Uterus (tissue), 3 donors: ENCODE measurements at regions not wholly inside any gene's neighbourhood (a gene's known extent, or its start where the extent isn't known, plus 50 kb on each side); places are given as distances from the start of the nearest gene placed in this dataset.

Experiments used
- DNase-seq, 2 donors: peaks; one replicate each; pipeline ENCODE4 v3.0.0-alpha.2; 2019 to 2020
- H3K27ac ChIP-seq, 2 donors: fragments of 200-600 bp; sonication (generic); 1 replicate in 1 of 2; 2 replicates in 1 of 2; pipeline ENCODE4 v1.5.1; 2016 to 2018
- H3K27me3 ChIP-seq, 2 donors: fragments of 200-600 bp; sonication (generic); one replicate each; pipeline ENCODE4 v1.5.1; 2018 to 2019; ENCODE audit warnings: control low read depth in 1 of 2
- H3K36me3 ChIP-seq, 2 donors: fragments of 200-600 bp; sonication (generic); one replicate each; pipeline ENCODE4 v1.5.1; 2019; ENCODE audit warnings: control low read depth in 1 of 2
- H3K4me1 ChIP-seq, 2 donors: fragments of 200-600 bp; sonication (generic); one replicate each; pipeline ENCODE4 v1.5.1; 2018 to 2019; ENCODE audit warnings: control low read depth in 1 of 2
- H3K4me3 ChIP-seq, 2 donors: fragments of 200-600 bp; sonication (generic); 1 replicate in 1 of 2; 2 replicates in 1 of 2; pipeline ENCODE4 v1.5.1; 2018 to 2019; ENCODE audit warnings: mild to moderate bottlenecking in 1 of 2
- H3K9me3 ChIP-seq, 2 donors: fragments of 200-600 bp; sonication (generic); one replicate each; pipeline ENCODE4 v1.5.1; 2019; ENCODE audit warnings: control low read depth in 1 of 2
- POLR2A ChIP-seq, 2 donors: fragments of 450-650 bp; IDR thresholded peaks; one replicate each; pipeline ENCODE4 v1.6.1; 2016; ENCODE audit warnings: antibody characterized with exemption in 2 of 2, mild to moderate bottlenecking in 1 of 2, moderate library complexity in 1 of 2
- intact Hi-C: fragments of 100-400 bp; cut with DNase I; formaldehyde crosslinking; loops from one replicate; pipeline ENCODE4 v1.15.1; 2023; ENCODE audit warnings: low total_unique reads
- TF ChIP-seq, protein P1 (sequence below), 4 experiments: fragments of 200-600 bp in 2 of 4; fragments of 450-650 bp in 2 of 4; sonication (generic) in 2 of 4; IDR thresholded peaks; one replicate each; pipeline ENCODE4 v1.5.1; 2016 to 2019; ENCODE audit warnings: antibody characterized with exemption in 4 of 4, mild to moderate bottlenecking in 2 of 4, moderate library complexity in 1 of 4
- donor health status: DM: yes; HTN: yes; CAD: no.

DNA sequence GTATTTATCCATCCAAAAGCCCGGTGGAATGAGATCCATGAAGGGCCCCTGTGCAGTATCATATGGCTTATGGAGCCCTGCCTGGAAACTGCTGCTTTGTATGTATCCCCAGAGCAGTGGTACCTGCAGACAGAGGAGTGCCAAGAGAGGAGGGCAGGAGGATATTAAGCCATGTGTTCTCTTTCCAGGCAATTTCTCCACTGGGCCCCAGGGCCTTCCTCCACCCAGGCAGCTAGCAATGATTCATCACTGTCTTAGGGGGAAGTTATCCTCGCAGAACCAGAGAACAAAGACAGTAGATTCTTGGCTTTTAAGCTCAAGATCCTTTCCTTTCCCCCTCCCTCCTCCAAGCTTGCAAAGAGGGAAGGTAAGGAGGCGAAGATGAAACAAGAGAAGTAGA is 98.1 kb downstream of the LRRC30 start:
- Histone ChIP-seq H3K9me3 (no peaks in the 10 kb centered on the region), H3K4me3 (no peak overlapping the region), H3K36me3 (no peaks in the 10 kb centered on the region), H3K27me3 (no peaks in the 10 kb centered on the region), H3K27ac (no peak overlapping the region), H3K4me1 (no peaks in the 10 kb centered on the region)
- TF ChIP-seq POLR2A (IDR thresholded peaks at IDR 0.05): no peak
- intact Hi-C loops: no loop called here
- no peak for DNase-seq

DNA sequence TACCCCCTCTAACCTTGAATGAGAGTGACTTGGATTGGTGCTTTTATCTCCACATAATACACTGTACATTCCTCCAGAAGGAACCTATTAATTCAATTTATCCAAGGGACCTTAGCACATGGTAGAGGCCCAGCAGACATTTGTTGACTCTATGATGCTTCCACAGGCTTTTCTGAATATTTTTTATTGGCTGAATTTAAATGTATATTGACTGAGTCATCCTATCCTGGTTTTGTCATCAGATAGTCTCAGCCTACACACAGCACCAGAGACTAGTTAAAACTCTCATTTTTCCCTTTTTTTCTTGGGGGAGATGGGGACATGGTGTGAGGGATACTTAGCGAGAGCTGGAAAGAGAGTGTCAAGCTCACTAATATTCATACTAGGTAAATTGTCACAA is 101.6 kb downstream of the LRRC30 start:
- Histone ChIP-seq H3K4me3 (no peak overlapping the region), H3K27me3 (no peaks in the 10 kb centered on the region), H3K4me1 (no peaks in the 10 kb centered on the region), H3K36me3 (no peaks in the 10 kb centered on the region), H3K9me3 (no peaks in the 10 kb centered on the region), H3K27ac (no peak overlapping the region)
- DNase-seq: no peak
- TF ChIP-seq, protein P1, sequence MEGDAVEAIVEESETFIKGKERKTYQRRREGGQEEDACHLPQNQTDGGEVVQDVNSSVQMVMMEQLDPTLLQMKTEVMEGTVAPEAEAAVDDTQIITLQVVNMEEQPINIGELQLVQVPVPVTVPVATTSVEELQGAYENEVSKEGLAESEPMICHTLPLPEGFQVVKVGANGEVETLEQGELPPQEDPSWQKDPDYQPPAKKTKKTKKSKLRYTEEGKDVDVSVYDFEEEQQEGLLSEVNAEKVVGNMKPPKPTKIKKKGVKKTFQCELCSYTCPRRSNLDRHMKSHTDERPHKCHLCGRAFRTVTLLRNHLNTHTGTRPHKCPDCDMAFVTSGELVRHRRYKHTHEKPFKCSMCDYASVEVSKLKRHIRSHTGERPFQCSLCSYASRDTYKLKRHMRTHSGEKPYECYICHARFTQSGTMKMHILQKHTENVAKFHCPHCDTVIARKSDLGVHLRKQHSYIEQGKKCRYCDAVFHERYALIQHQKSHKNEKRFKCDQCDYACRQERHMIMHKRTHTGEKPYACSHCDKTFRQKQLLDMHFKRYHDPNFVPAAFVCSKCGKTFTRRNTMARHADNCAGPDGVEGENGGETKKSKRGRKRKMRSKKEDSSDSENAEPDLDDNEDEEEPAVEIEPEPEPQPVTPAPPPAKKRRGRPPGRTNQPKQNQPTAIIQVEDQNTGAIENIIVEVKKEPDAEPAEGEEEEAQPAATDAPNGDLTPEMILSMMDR (IDR thresholded peaks at IDR 0.05): no peak
- no peak for TF ChIP-seq POLR2A (IDR thresholded peaks at IDR 0.05)
- intact Hi-C loops: no loop called here

- intact Hi-C loops: no loop called here
- no peak for DNase-seq
- Histone ChIP-seq H3K4me3 (no peak overlapping the region), H3K36me3 (no peaks in the 10 kb centered on the region), H3K9me3 (no peaks in the 10 kb centered on the region), H3K4me1 (no peaks in the 10 kb centered on the region), H3K27ac (no peak overlapping the region), H3K27me3 (no peaks in the 10 kb centered on the region)
- no peak for TF ChIP-seq POLR2A (IDR thresholded peaks at IDR 0.05)
- TF ChIP-seq, protein P1 (IDR thresholded peaks at IDR 0.05): no peak
Measured at GRCh38 chr18:7333025-7333562, 102.2 kb downstream of the LRRC30 start.

GRCh38 chr18:7334973-7335568 is 104.2 kb downstream of the LRRC30 start:
- H3K27me3 ChIP-seq: no peaks in the 10 kb centered on the region
- TF ChIP-seq POLR2A (IDR thresholded peaks at IDR 0.05): no peak
- TF ChIP-seq, protein P1 (IDR thresholded peaks at IDR 0.05): no peak
- intact Hi-C loops: no loop called here
- H3K9me3 ChIP-seq: no peaks in the 10 kb centered on the region
- H3K4me3 ChIP-seq: no peak overlapping the region
- DNase-seq: no peak
- H3K4me1 ChIP-seq: no peaks in the 10 kb centered on the region
- no peaks in the 10 kb centered on the region for H3K36me3 ChIP-seq
- H3K27ac ChIP-seq: no peak overlapping the region

- Histone ChIP-seq H3K27me3 (no peaks in the 10 kb centered on the region), H3K4me3 (no peak overlapping the region), H3K4me1 (no peaks in the 10 kb centered on the region), H3K9me3 (no peaks in the 10 kb centered on the region), H3K27ac (no peak overlapping the region), H3K36me3 (no peaks in the 10 kb centered on the region)
- no peak for DNase-seq
- intact Hi-C loops: no loop called here
- no peak for TF ChIP-seq POLR2A (IDR thresholded peaks at IDR 0.05)
- TF ChIP-seq, protein P1 (IDR thresholded peaks at IDR 0.05): no peak
Measured at GRCh38 chr18:7336623-7337022, 105.7 kb downstream of the LRRC30 start.

DNA sequence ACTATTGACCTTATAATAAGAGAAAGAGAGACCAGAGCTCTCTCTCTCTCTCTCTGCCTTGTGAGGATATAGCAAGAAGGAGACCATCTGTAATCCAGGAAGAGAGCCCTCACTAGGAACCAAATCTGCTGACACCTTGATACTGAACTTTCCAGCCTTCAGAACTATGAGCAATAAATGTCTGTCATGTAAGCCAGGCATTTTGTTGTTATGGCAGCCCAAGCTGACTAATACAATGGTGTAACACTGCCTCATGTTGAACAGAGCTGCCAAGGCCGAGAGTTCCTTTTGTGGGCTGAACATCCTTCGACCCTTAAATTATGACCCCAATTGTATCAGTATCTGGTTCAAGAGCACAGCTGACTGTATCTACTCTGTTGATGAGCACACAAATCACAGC is 108.0 kb downstream of the LRRC30 start:
- no peaks in the 10 kb centered on the region for H3K27me3 ChIP-seq
- no peaks in the 10 kb centered on the region for H3K36me3 ChIP-seq
- DNase-seq: no peak
- no peak overlapping the region for H3K27ac ChIP-seq
- no peaks in the 10 kb centered on the region for H3K4me1 ChIP-seq
- H3K4me3 ChIP-seq: no peak overlapping the region
- intact Hi-C loops: no loop called here
- TF ChIP-seq, protein P1 (IDR thresholded peaks at IDR 0.05): no peak
- TF ChIP-seq POLR2A (IDR thresholded peaks at IDR 0.05): no peak
- no peaks in the 10 kb centered on the region for H3K9me3 ChIP-seq
